Ammon's horn (tissue), 1 donor: ENCODE measurements at regions not wholly inside any gene's neighbourhood (a gene's known extent, or its start where the extent isn't known, plus 50 kb on each side); places are given as distances from the start of the nearest gene placed in this dataset.
"Not testable (repeated sequence)": the region's sequence is repeated elsewhere in the genome, so short reads cannot be mapped to it uniquely, and the experiment has no call there.

ENCODE experiments used
- DNase-seq: peaks from one replicate; pipeline ENCODE4 v3.0.0-alpha.2; 2016; ENCODE audit warnings: low spot score

DNA sequence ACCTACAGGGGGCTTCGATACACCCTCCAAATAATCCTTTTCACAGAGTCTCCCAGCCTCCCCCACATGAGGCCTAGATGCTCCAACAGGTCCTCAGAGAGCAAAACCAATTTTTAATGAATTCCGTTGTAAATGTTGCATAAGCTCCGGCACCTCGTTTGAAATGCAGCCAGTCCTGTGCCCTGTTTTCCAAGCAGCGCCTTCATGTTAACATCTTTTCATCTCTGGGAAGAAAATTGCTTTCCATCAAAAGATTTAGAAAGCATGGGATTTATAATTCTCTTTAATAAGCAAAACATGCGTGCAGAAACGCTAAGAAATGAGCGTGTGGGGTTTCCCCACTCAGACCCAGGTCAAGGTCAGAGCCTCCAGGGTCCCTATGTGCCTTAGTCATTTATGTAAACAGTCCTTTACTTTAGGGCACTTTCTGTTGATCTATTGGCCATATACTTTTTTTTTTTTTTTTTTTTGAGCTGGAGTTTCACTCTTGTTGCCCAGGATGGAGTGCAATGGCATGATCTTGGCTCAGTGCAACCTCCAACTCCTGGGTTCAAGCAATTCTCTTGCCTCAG is 177.5 kb upstream of the S1PR3 start:
- no peak for DNase-seq

DNA sequence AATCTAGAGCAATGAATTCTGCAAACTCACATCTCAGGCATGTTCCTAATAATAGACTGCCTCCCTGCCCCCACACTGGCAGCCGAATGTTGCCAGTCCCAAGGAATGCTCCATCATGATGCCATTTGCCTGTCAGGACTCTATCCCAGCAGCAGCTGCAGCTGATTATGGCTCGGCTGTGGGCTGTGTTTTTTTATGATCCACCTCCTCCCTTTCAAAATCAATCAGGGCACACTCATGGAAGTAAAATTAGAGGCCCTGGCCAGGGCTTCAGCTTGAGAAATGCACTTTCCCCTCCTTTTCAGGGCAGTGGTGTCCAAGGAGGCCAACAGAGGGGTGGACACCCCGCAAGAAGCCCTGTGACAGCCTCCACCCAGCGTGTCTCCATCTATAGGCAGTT is 176.7 kb upstream of the S1PR3 start:
- DNase-seq: peak; percentile 59

DNA sequence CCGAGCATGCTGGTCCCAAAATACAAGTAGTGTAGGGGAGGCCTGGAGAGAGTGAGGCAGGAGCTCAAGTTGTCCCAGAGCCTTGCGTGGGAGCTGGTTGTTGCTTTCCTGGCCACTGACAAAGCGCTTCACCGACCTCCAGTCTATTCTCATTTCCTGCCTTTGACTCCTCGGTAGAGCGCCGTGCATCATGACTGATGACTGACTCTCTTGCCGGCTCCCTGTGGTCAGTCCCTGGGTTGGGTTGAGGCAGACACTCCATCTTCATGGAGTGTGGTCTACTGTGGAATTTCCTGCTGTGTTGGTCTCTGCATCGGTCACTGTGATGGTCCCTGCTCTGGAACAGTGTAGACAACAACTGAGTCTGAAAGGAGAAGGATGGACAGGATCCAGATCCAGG is 175.1 kb upstream of the S1PR3 start:
- no peak for DNase-seq

DNA sequence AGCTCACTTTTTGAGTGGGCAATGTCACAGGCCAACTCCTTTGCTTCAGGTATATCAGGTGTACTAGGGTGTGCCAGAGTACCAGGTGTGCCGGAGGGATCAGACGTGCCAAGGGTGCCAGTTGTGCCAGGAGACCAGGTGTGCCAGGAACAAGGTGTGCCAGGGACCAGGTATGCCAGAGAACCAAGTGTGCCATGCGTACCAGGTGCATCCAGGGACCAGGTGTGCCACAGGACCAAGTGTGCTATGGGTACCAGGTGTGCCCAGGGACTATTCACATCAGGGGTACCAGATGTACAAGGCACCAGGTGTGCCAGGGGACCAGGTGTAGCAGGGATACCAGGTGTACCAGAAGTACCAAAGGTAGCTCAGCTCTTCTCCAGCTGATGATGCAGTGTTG is 174.7 kb upstream of the S1PR3 start:
- DNase-seq: no peak

GRCh38 chr9:88817628-88818027 is 173.6 kb upstream of the S1PR3 start:
- no peak for DNase-seq

DNA sequence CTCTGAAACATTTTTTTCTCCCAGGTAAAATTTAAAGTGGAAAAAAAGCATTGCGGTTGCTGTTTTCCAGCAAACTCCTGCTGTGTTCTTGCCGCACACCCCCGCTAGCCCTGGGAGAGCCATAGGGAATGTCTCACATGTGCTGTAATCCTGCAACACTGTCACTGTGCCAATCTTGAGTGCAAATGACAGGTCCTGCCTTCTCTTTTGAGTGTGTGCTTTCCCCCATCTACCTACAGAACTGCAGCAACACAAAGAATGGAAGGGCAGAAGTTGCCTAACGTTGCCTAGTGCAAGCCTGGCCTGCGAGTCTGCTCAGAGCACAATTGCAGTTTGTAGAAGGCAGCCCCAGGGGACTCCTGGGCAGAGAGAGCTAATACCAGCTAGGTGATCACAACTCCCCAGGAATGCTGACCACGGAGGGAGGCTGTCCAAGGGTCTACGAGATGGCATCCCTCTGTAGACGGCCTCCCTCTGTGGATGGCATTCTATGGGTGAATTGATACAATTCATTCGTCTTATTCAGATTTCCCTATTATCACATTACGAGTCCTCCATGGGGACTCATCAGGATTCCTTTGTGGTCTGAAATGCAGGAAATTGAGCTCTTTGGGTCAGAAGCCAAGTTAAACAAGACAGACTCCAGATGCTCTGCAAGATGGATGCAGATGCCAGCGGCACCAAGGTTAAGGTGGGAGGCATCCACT is 172.6 kb upstream of the S1PR3 start:
- DNase-seq: no peak

DNA sequence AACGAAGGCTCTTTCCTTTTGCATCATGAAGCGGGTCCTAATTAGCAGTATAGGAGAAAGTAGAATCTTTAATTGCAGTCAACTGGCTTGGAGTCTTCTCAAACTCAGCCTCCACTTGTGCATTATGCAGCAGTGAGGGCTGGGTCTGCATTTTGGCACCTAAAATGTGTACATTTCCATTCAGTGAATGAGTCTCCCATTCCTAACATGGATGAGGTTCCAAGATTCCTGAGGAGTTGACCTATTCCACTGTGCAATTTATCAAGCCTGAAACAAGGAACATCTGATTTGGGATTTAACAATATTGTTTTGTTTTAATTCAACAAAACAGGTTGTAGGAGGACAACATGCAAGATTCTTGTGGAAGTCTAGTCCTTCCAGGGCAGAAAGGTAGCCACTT is 171.8 kb upstream of the S1PR3 start:
- no peak for DNase-seq

GRCh38 chr9:88820055-88820454 is 171.2 kb upstream of the S1PR3 start:
- DNase-seq: no peak

- DNase-seq: no peak
These were observed 170.1 kb upstream of the S1PR3 start for GRCh38 chr9:88821033-88821745.

DNA sequence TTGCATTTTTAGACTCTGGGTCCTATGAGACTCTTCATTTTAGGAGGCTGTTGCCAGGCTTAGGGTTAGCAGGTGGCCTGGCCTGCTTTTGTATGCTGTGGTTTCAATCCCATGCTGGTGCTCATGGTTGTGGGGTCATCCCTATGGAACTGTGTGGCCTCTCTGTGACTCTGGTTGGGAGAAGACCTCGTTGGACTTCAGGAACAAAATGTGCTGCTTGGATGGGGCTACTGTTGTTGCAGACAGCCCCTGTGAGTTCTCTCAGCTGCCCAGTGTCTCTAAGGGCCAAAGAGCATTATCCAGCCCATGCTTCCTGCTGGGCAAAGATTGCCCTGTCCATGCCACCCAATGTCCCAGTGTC is 169.5 kb upstream of the S1PR3 start:
- DNase-seq: no peak

DNA sequence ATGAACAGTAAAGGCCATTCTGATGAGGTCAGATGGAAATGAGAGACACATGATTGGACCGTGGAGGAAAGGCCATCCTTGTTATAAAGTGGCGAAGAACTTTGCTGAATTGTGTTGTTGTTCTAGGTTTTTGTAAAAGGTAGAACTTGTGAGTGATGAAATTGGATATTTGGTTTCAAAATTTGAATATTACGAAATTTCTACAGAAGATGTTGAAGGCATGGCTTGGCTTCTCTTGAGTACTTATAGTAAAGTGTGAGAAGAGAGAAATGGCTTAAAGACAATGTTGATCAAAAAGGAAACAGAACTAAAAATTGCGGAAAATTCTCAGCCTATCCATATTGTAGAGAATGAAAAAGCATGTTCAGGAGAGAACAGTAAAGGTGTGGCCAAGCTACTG is 166.6 kb upstream of the S1PR3 start:
- no peak for DNase-seq

DNA sequence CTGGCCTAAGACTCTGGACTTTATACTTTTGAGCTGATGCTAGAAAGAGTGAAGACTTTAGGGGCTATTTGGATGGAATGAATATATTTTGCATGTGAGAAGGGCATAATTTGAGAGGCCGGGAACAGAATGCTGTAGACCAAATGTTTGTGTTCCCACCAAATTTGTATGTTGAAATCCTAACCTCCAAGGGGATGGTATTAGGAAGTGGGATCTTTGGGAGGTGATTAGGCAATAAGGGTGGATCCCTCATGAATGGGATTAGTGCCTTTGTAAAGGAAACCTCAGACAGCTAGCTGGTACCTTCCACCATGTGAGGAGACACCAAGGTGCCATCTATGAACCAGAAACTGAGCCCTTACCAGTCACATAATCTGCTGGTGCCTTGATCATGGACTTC is 165.1 kb upstream of the S1PR3 start:
- DNase-seq: no peak

GRCh38 chr9:88826771-88827181 is 164.5 kb upstream of the S1PR3 start:
- DNase-seq: no peak

DNA sequence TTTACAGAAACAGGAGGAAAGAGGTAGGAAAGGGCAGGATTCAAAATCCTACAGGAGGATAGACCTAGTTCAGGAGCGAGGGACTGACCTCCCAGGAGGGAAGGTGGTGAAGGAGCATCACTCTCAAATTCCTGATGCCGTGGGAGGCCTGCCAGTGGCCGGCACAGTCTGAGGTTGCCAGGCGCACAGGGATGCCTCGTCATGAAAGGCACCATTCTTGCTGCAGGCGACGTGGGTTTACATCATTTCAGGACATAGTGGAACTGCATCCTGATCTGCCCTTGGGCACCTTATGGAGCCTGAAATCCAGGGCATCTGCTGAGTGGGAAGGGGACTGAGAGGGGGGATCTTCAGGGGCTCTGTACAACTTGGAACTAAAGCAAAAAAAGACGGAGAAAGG is 163.2 kb upstream of the S1PR3 start:
- no peak for DNase-seq

DNA sequence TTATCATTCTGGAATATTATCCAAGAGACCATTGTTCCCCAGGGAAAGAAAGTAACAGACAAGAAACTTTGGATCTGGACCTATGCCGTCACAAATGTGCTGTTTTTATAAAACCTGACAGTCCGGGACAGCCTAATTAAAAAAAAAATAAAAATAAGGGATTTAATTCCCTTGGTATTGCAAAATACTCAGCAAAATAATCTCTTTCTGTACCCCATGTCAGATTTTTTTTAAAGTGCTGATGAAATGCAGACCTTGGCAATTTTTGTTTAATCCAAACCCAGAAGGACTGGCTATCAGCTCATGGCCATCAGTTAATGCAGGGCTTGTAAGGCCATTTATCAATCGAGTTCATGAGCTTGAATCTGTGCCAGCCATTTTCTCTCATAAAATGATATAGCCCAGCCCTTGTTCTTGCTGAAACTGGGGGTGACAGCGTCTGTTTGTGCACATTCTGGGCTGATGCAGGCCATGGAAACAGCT is 162.7 kb upstream of the S1PR3 start:
- no peak for DNase-seq

GRCh38 chr9:88829276-88829675 is 162.0 kb upstream of the S1PR3 start:
- no peak for DNase-seq

- DNase-seq: no peak
These were observed 159.4 kb upstream of the S1PR3 start for GRCh38 chr9:88831713-88832407.

DNA sequence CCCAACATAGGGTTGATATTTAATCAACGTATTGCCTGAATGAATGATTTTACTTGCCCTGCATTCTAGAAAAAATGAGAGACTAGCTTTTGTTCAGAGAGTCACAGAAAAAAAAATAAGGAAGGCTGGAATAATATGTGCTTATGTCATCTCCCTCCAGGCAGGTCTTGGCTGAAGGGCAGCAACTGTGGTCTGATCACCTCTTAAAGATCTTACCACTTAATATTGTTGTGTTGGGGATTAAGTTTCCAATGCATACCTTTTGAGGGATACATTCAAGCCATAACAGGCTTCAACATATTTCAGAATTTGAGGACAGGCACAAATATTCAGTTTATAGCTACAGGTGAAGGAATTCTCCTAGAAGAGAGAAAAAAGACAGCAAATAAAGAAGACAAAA is 157.3 kb upstream of the S1PR3 start:
- no peak for DNase-seq

DNA sequence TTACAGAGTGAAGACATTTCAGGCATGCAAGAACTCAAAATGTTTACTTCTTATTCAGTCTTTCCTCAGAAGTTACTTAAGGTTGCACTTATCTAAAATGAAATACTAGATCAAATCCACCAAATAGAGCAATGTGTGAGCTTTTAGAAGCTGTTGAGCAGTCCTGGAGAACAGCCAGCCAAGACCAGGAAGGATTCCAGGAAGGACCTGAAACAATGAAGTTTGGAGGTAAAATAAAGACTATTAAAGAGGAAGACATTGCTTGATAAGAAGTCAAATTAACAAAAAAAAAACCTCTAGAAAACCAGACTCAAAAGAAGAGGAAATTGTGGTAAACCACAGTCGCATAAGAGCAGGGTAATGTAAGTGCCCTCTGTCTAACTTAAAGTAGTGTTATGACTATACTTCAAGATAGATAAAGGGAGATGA is 156.2 kb upstream of the S1PR3 start:
- no peak for DNase-seq

DNA sequence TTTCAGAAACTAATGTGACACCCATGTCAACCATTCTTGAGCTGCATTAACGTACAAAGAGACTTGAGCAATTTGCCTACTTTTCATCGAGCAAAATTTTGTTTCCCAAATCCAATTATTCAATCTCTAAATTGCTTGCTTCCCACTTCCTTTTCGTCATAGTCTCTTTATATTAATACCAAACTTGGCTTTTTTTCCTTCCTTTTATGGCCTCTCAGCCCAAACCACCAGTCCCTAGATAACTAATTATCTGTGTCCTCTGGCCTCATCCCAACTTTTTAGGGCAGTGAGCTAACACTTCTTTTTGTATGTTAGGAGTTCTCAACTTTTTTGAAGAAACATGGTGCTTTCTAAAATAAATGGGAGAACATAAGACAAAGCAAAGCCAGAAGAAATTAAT is 155.5 kb upstream of the S1PR3 start:
- no peak for DNase-seq

DNA sequence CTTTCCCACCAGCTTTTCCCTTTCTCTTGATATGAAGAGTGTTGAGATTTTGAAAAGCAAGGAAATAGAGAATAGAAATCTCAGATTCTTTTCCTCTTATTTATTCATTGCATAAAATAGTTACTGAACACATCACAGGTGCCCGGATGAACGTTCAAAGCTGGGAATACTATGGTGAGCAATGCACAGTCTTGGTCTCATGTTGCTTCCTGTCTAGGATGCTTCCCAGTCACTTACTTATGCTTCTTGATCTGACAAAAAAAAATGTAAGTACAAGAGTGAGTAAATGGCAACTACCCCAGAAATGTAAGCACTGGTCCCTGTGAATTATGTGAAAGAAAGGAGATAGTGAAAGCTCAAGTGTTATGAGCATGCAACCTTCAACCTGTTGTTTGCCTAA is 153.5 kb upstream of the S1PR3 start:
- DNase-seq: no peak

DNA sequence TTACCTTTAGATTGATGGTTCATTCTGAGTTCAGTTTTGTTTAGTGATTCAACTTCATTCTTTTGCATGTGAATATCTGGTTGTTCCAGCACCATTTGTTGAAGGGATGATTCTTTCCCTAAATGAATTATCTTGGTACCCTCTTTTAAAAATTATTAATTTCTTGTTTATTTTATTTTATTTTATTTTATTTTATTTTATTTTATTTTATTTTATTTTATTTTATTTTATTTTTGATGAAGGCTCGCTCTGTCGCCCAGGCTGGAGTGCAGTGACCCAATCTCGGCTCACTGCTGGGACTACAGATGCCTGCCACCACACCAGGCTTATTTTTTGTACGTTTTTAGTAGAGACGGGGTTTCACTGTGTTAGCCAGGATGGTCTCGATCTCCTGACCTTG is 141.4 kb upstream of the S1PR3 start:
- not testable (repeated sequence) for DNase-seq

DNA sequence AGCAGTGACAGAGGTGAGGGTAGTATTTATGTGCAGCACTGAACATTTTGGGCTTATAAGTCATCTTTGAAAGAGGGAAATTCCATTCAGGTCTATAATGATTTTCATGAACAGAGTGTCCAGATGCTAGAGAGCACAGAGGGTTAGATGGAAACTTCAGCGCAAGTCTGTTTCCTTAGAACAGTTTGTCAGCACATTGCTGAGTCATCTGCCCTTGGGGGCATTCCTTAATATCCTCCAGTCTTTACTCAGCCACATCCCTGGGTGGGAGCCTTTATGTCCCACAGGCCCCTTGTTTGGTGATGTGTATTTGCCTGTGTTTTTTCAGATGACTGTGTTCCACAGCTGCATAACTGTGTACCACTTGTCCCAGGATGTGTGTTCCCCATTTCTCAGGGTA is 138.5 kb upstream of the S1PR3 start:
- no peak for DNase-seq
